Astrocyte (in vitro differentiated cells and primary cell): ENCODE measurements at regions not wholly inside any gene's neighbourhood (a gene's known extent, or its start where the extent isn't known, plus 50 kb on each side); places are given as distances from the start of the nearest gene placed in this dataset.

Experiments
- DNase-seq: peaks from one replicate; pipeline ENCODE4 v3.0.0-alpha.2; 2010; ENCODE audit warnings: low read depth
- FAIRE-seq: peaks from 2 replicates; lab custom pipeline; 2011; peaks lifted over from hg19 to GRCh38; lab: Jason Lieb, UNC
- H2AFZ ChIP-seq: 2 replicates; pipeline ENCODE4 v1.6.0; 2012; ENCODE audit warnings: low read depth, low read length, inconsistent platforms
- H3K27ac ChIP-seq: 2 replicates; pipeline ENCODE4 v1.5.1; 2011; ENCODE audit warnings: low read depth, low read length, inconsistent platforms
- H3K27me3 ChIP-seq: 2 replicates; pipeline ENCODE4 v1.6.0; 2011; ENCODE audit warnings: low read length, inconsistent platforms; ENCODE audit not compliant: insufficient read depth
- H3K36me3 ChIP-seq: 2 replicates; pipeline ENCODE4 v1.5.1; 2011; ENCODE audit warnings: low read length, inconsistent platforms; ENCODE audit not compliant: insufficient read depth
- H3K4me1 ChIP-seq: 2 replicates; pipeline ENCODE4 v1.5.1; 2011; ENCODE audit warnings: low read length, inconsistent platforms; ENCODE audit not compliant: insufficient read depth
- H3K4me2 ChIP-seq: 2 replicates; pipeline ENCODE4 v1.6.0; 2012; ENCODE audit warnings: low read length, inconsistent platforms
- H3K4me3 ChIP-seq: 2 replicates; pipeline ENCODE4 v1.5.1; 2011; ENCODE audit warnings: low read depth, mild to moderate bottlenecking, low read length, inconsistent platforms; ENCODE audit not compliant: insufficient read depth
- H3K79me2 ChIP-seq: 2 replicates; pipeline ENCODE4 v1.6.0; 2012; ENCODE audit warnings: mild to moderate bottlenecking, low read length, inconsistent platforms; ENCODE audit not compliant: insufficient read depth
- H3K9ac ChIP-seq: 2 replicates; pipeline ENCODE4 v1.6.0; 2012; ENCODE audit warnings: mild to moderate bottlenecking, low read length, inconsistent platforms
- H3K9me3 ChIP-seq: 2 replicates; pipeline ENCODE4 v1.5.1; 2012; ENCODE audit warnings: low read depth, mild to moderate bottlenecking, low read length, inconsistent platforms; ENCODE audit not compliant: insufficient read depth
- H4K20me1 ChIP-seq: 2 replicates; pipeline ENCODE4 v1.6.0; 2012; ENCODE audit warnings: low read length, inconsistent platforms; ENCODE audit not compliant: insufficient read depth
- H3K27ac Mint-ChIP-seq: one replicate; pipeline ENCODE4 v1.8.0; 2021; ENCODE audit warnings: mild to moderate bottlenecking, mixed read lengths; ENCODE audit not compliant: unreplicated experiment
- H3K27me3 Mint-ChIP-seq: one replicate; pipeline ENCODE4 v1.8.0; 2021; ENCODE audit warnings: low read depth, mixed read lengths; ENCODE audit not compliant: unreplicated experiment
- H3K36me3 Mint-ChIP-seq: one replicate; pipeline ENCODE4 v1.8.0; 2021; ENCODE audit warnings: low read depth, mixed read lengths; ENCODE audit not compliant: unreplicated experiment
- H3K4me1 Mint-ChIP-seq: one replicate; pipeline ENCODE4 v1.8.0; 2021; ENCODE audit warnings: low read depth, mixed read lengths; ENCODE audit not compliant: unreplicated experiment
- H3K4me3 Mint-ChIP-seq: one replicate; pipeline ENCODE4 v1.8.0; 2021; ENCODE audit warnings: mild to moderate bottlenecking, moderate library complexity, mixed read lengths; ENCODE audit not compliant: unreplicated experiment
- H3K9me3 Mint-ChIP-seq: one replicate; pipeline ENCODE4 v1.8.0; 2021; ENCODE audit warnings: mild to moderate bottlenecking, mixed read lengths; ENCODE audit not compliant: unreplicated experiment
- EZH2 ChIP-seq: IDR thresholded peaks from 2 replicates; pipeline ENCODE4 v1.6.1; 2012; ENCODE audit warnings: mild to moderate bottlenecking, low read length, inconsistent platforms; ENCODE audit not compliant: insufficient read depth
- TF ChIP-seq, protein P1 (sequence below): IDR thresholded peaks from 2 replicates; pipeline ENCODE4 v1.5.1; 2011; ENCODE audit warnings: low read depth, mild to moderate bottlenecking, inconsistent platforms, low read length, moderate library complexity; ENCODE audit not compliant: insufficient read depth

DNA sequence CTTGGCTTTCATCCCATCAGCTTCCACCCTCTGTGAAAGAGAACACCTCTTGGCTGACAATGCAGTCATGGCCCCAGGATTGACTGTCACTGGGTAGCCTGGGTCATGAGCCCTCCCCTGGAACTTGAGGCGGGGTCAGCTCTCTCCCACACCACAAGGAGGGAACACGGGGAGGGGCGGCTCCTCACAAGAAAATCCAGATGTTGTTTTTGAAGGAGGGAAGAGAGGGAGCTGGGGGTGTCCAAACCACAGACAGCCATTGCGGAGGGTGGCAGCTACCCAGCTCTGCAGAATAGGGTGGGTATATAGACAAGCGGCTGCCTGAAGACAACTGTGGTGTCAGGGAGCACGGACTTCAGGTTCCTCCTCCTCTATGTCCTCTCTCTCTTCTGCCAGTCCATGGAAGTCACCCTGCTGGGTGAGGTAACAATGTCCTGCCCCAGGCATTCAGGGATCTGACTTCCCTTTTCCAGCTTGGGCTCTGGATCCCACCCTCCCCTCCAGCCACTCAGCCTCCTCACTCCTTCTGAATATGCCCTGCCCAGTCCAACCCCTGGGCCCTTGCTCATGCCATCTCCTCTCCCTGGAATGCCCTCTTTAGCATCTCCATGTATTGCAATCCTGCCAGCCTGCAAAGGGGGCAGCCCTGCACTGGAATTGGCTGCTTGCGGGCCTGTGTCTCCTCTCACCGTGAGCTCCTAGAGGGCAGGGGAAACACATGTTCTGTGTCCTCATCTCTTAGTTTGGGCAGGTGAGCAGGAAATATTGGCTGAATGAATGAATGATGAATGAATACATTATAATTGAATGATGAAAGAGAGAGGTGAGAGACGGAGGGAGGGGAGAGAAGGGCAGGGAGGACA is 60.9 kb upstream of the RUNX3 start:
- Histone ChIP-seq H3K36me3 (no peaks in the 10 kb centered on the region), H4K20me1 (no peaks in the 10 kb centered on the region), H3K27me3 (peaks cover 36% of the 10 kb centered on the region), H3K9me3 (no peaks in the 10 kb centered on the region), H3K4me2 (no peak overlapping the region), H2AFZ (no peak overlapping the region), H3K4me1 (no peaks in the 10 kb centered on the region), H3K27ac (no peak overlapping the region), H3K79me2 (no peaks in the 10 kb centered on the region), H3K9ac (no peak overlapping the region), H3K4me3 (no peak overlapping the region)
- Mint-ChIP-seq H3K4me1 (no peaks in the 10 kb centered on the region), H3K9me3 (peaks cover 13% of the 10 kb centered on the region), H3K27me3 (peaks cover 36% of the 10 kb centered on the region), H3K4me3 (no peak overlapping the region), H3K36me3 (no peaks in the 10 kb centered on the region), H3K27ac (no peak overlapping the region)
- TF ChIP-seq EZH2, result no peak
- TF ChIP-seq, protein P1, sequence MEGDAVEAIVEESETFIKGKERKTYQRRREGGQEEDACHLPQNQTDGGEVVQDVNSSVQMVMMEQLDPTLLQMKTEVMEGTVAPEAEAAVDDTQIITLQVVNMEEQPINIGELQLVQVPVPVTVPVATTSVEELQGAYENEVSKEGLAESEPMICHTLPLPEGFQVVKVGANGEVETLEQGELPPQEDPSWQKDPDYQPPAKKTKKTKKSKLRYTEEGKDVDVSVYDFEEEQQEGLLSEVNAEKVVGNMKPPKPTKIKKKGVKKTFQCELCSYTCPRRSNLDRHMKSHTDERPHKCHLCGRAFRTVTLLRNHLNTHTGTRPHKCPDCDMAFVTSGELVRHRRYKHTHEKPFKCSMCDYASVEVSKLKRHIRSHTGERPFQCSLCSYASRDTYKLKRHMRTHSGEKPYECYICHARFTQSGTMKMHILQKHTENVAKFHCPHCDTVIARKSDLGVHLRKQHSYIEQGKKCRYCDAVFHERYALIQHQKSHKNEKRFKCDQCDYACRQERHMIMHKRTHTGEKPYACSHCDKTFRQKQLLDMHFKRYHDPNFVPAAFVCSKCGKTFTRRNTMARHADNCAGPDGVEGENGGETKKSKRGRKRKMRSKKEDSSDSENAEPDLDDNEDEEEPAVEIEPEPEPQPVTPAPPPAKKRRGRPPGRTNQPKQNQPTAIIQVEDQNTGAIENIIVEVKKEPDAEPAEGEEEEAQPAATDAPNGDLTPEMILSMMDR, result no peak
- DNase-seq (no peak), FAIRE-seq (no peak)

DNA sequence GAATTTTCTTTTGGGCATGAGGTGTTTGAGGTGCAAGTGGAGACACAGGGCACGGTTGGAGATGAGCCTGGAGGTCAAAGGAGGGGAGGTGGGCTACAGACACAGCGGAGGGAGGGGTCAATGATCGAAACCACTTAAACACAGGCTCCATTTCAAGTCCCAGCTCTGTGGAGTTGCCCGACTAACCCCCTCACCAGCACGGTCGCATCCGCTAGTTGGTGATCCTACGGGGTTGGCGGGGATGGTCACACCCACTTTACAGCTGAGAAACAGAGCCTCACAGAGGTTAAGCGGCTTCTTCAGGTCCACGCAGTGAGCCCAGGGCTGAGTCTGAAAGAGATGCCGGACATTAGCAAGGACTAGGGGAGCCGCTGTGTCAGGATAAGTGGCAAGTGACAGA is 60.1 kb upstream of the RUNX3 start:
- FAIRE-seq (no peak), DNase-seq (no peak)
- TF ChIP-seq, protein P1, result no peak
- no peak for TF ChIP-seq EZH2
- H3K9ac ChIP-seq, result no peak overlapping the region
- H3K36me3 Mint-ChIP-seq, result no peaks in the 10 kb centered on the region
- no peak overlapping the region for H3K4me3 ChIP-seq
- H2AFZ ChIP-seq, result no peak overlapping the region
- H3K36me3 ChIP-seq, result no peaks in the 10 kb centered on the region
- no peaks in the 10 kb centered on the region for H4K20me1 ChIP-seq
- no peaks in the 10 kb centered on the region for H3K4me1 Mint-ChIP-seq
- no peak overlapping the region for H3K4me2 ChIP-seq
- peaks cover 36% of the 10 kb centered on the region for H3K27me3 ChIP-seq
- no peak overlapping the region for H3K27ac ChIP-seq
- no peak overlapping the region for H3K27ac Mint-ChIP-seq
- peaks cover 13% of the 10 kb centered on the region for H3K9me3 Mint-ChIP-seq
- no peaks in the 10 kb centered on the region for H3K79me2 ChIP-seq
- H3K4me3 Mint-ChIP-seq, result no peak overlapping the region
- no peaks in the 10 kb centered on the region for H3K4me1 ChIP-seq
- H3K27me3 Mint-ChIP-seq, result peaks cover 36% of the 10 kb centered on the region
- no peaks in the 10 kb centered on the region for H3K9me3 ChIP-seq

DNA sequence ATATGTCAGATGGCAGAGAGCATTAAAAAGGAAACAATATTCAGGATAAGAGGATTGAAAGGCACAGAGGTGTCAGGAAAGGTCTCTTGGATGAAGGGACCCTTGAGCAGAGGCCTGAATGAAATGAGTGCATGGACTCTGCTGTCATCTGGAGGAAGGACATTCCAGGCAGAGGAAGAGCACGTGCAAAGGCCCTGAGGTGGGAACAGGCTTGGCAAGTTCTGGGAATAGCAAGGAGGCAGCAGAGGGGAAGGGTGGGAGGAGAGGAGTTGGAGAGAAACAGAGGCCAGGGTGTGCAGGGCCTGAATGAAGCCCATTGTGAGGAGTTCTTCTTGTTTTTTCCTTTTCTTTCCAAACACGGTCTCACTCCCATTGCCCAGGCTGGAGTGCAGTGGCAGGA is 59.0 kb upstream of the RUNX3 start:
- no peak for FAIRE-seq
- no peaks in the 10 kb centered on the region for H3K36me3 ChIP-seq
- DNase-seq, result no peak
- Mint-ChIP-seq H3K9me3 (peaks cover 13% of the 10 kb centered on the region), H3K27me3 (peaks cover 36% of the 10 kb centered on the region), H3K4me1 (peaks cover 4% of the 10 kb centered on the region), H3K27ac (no peak overlapping the region), H3K36me3 (no peaks in the 10 kb centered on the region), H3K4me3 (no peak overlapping the region)
- H3K27me3 ChIP-seq, result peaks cover 33% of the 10 kb centered on the region
- no peaks in the 10 kb centered on the region for H4K20me1 ChIP-seq
- H3K4me1 ChIP-seq, result no peaks in the 10 kb centered on the region
- no peak overlapping the region for H3K4me2 ChIP-seq
- H3K27ac ChIP-seq, result no peak overlapping the region
- H3K9ac ChIP-seq, result no peak overlapping the region
- TF ChIP-seq EZH2, result no peak
- TF ChIP-seq, protein P1, result no peak
- no peaks in the 10 kb centered on the region for H3K79me2 ChIP-seq
- no peak overlapping the region for H3K4me3 ChIP-seq
- no peaks in the 10 kb centered on the region for H3K9me3 ChIP-seq
- no peak overlapping the region for H2AFZ ChIP-seq
